ENCODE measurements at regions not wholly inside any gene's neighbourhood (a gene's known extent, or its start where the extent isn't known, plus 50 kb on each side); places are given as distances from the start of the nearest gene placed in this dataset.
A peak's percentile ranks its signal among the peaks of the same experiment; 100 is the strongest.
"Not testable (repeated sequence)": the region's sequence is repeated elsewhere in the genome, so short reads cannot be mapped to it uniquely, and the experiment has no call there.

DNA sequence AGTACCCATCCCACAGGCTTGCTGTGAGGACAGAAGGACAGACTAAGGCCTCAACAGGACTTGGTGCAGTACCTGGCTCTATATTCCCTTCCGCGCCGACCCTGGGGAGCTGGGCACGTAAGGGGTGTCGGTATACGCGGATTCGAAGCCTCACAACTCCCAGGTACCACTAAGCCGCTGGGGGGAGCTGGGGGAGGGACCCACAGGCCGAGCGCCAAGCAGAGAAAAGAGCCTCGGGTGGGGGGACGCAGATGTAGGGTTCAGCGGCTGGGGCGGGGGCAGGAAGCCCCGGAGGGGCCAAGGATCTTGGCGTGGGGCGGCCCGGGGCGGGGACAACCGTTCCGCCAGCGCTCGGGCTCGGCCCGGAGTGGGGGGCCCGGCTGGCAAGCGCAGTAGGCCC is 126.4 kb upstream of the ZNF746 start:
- H2AFZ ChIP-seq (ENCODE audit: low read depth), result no peak overlapping the region; the same call in 1 of the 2 replicates
- peaks cover 20% of the 10 kb centered on the region for H4K20me1 ChIP-seq (ENCODE audit: insufficient read depth)
- peak; percentile 75 for DNase-seq
- no peaks in the 10 kb centered on the region for H3K9me3 ChIP-seq
- peak overlapping the region; percentile 89 to 95 for H3K4me3 ChIP-seq (ENCODE audit: low read depth in 2 of 2, low read length in 1 of 2)
- CTCF ChIA-PET, result interaction anchor here (0.7 to 3.7 kb wide), 30 partner anchors 9 to 362 kb away, joined by 3 to 19 read pairs (median 5); partner anchors contain the start of gene ZNF783
- H3K9me2 ChIP-seq, result no peaks in the 10 kb centered on the region
- TF ChIP-seq, protein P1, sequence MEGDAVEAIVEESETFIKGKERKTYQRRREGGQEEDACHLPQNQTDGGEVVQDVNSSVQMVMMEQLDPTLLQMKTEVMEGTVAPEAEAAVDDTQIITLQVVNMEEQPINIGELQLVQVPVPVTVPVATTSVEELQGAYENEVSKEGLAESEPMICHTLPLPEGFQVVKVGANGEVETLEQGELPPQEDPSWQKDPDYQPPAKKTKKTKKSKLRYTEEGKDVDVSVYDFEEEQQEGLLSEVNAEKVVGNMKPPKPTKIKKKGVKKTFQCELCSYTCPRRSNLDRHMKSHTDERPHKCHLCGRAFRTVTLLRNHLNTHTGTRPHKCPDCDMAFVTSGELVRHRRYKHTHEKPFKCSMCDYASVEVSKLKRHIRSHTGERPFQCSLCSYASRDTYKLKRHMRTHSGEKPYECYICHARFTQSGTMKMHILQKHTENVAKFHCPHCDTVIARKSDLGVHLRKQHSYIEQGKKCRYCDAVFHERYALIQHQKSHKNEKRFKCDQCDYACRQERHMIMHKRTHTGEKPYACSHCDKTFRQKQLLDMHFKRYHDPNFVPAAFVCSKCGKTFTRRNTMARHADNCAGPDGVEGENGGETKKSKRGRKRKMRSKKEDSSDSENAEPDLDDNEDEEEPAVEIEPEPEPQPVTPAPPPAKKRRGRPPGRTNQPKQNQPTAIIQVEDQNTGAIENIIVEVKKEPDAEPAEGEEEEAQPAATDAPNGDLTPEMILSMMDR (IDR thresholded peaks at IDR 0.05), result 0 out of 2 replicates have a peak, but pooled peaks have one; percentile 10
- TF ChIP-seq MXI1 (IDR thresholded peaks at IDR 0.05; ENCODE audit: low read depth, low read length) (no peak), EP300 (IDR thresholded peaks at IDR 0.05; ENCODE audit: borderline replicate concordance in 1 of 2, low read depth in 1 of 2, low read length in 1 of 2) (no peak)
- TF ChIP-seq, protein P2, sequence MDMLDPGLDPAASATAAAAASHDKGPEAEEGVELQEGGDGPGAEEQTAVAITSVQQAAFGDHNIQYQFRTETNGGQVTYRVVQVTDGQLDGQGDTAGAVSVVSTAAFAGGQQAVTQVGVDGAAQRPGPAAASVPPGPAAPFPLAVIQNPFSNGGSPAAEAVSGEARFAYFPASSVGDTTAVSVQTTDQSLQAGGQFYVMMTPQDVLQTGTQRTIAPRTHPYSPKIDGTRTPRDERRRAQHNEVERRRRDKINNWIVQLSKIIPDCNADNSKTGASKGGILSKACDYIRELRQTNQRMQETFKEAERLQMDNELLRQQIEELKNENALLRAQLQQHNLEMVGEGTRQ (IDR thresholded peaks at IDR 0.05; ENCODE audit: borderline replicate concordance, low read depth, low read length), result no peak
- H3F3A ChIP-seq (replicated peaks; ENCODE audit: insufficient read depth), result peaks cover 5% of the 10 kb centered on the region
- peaks cover 7 to 16% of the 10 kb centered on the region in 2 experiments; a peak in 2 of 4 replicates for H3K4me1 ChIP-seq (ENCODE audit: control insufficient read depth in 1 of 2, insufficient read depth in 2 of 2, low read depth in 1 of 2, low read length in 1 of 2)
- WGBS (ENCODE audit: low lambda C conversion rate), result 5% methylated on average over 8 of the region's 28 CpGs
- peak overlapping the region; percentile 93 for H3K4me2 ChIP-seq
- peaks cover 21 to 27% of the 10 kb centered on the region in 2 experiments for H3K36me3 ChIP-seq (replicated peaks in 1 of 2; ENCODE audit: control insufficient read depth in 1 of 2, insufficient read depth in 2 of 2, low read length in 1 of 2)
- H3K27me3 ChIP-seq (ENCODE audit: insufficient read depth), result no peaks in the 10 kb centered on the region; the same call in 1 of the 2 replicates
- peak overlapping the region; percentile 91 for H3K9ac ChIP-seq
- peaks cover 38% of the 10 kb centered on the region for H3K79me2 ChIP-seq (ENCODE audit: insufficient read depth)
- POLR2A ChIA-PET, result interaction anchor here (0.9 kb wide), 1 partner anchor 118 kb away, joined by 3 read pairs; no protein-coding TSS in a partner anchor
- peak overlapping the region; percentile 43 to 79 for H3K27ac ChIP-seq (ENCODE audit: low read depth in 2 of 2, low read length in 1 of 2)

DNA sequence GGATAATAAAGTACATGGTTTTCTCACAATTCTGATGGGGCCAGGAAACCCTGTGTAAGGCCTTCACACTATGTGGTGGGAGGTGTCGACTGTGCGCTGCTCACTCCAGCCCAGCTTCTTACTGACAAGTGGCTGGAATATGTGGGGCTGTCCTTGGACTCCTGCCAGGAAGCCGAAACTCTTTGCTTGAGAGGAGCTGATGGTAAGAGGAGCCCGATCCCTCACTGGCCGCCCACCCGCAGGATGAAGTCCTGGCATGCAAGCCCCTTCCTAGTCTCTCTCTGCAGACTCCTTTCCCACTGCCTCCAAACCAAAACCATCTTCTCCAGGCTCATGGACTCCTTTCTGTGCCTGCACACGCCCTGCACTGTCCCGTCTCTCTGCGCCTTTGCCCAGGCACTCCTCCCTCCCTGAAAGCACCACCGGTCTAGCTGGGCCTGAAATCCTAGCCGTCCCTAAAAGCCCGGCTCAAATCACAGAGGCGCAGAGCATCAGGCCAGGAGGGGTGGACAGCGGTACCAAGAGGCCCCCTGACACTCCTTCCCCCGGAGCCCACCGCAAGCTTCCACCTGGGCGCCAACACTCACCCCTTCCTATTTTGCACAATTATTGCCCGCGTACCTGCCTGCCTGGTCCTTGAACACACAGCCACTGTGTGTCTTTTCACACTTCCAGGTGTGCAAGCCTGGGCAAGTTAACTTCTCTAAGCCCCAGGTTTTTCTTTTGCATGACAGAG is 125.8 kb upstream of the ZNF746 start:
- H3K4me2 ChIP-seq, result peak overlapping the region; percentile 93
- peak overlapping the region; percentile 89 to 95 for H3K4me3 ChIP-seq (ENCODE audit: low read depth in 2 of 2, low read length in 1 of 2)
- H3K36me3 ChIP-seq (replicated peaks in 1 of 2; ENCODE audit: control insufficient read depth in 1 of 2, insufficient read depth in 2 of 2, low read length in 1 of 2), result peaks cover 26 to 31% of the 10 kb centered on the region in 2 experiments
- H2AFZ ChIP-seq (ENCODE audit: low read depth); POLR2A ChIA-PET; H3K9me3 ChIP-seq; H3K27me3 ChIP-seq (ENCODE audit: insufficient read depth); H3F3A ChIP-seq (replicated peaks; ENCODE audit: insufficient read depth); H3K9me2 ChIP-seq: not testable (repeated sequence)
- H3K4me1 ChIP-seq (ENCODE audit: control insufficient read depth in 1 of 2, insufficient read depth in 2 of 2, low read depth in 1 of 2, low read length in 1 of 2), result peaks cover 7 to 16% of the 10 kb centered on the region in 2 experiments; a peak in 2 of 4 replicates
- CTCF ChIA-PET, result interaction anchor here (0.7 to 3.7 kb wide), 16 partner anchors 10 to 148 kb away, joined by 3 to 19 read pairs (median 5); no protein-coding TSS in a partner anchor
- TF ChIP-seq, protein P3, sequence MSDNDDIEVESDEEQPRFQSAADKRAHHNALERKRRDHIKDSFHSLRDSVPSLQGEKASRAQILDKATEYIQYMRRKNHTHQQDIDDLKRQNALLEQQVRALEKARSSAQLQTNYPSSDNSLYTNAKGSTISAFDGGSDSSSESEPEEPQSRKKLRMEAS (IDR thresholded peaks at IDR 0.05; ENCODE audit: low read depth), result 0 out of 2 replicates have a peak, but pooled peaks have one; percentile 37
- TF ChIP-seq NFIC (IDR thresholded peaks at IDR 0.05; ENCODE audit: borderline replicate concordance), result peak; percentile 33; the same call in 1 of the 2 replicates
- peaks cover 38% of the 10 kb centered on the region for H3K79me2 ChIP-seq (ENCODE audit: insufficient read depth)
- H3K9ac ChIP-seq, result peak overlapping the region; percentile 91
- peak overlapping the region; percentile 43 to 79; a peak in 2 of 4 replicates for H3K27ac ChIP-seq (ENCODE audit: low read depth in 2 of 2, low read length in 1 of 2)
- peaks cover 20% of the 10 kb centered on the region for H4K20me1 ChIP-seq (ENCODE audit: insufficient read depth)
- 12% methylated on average over 19 of the region's 19 CpGs for WGBS (ENCODE audit: low lambda C conversion rate)
- peak; percentile 32 for DNase-seq
